ENCODE measurements at regions not wholly inside any gene's neighbourhood (a gene's known extent, or its start where the extent isn't known, plus 50 kb on each side); places are given as distances from the start of the nearest gene placed in this dataset.

- no peak for TF ChIP-seq TAF1 (IDR thresholded peaks at IDR 0.05; ENCODE audit: borderline replicate concordance, insufficient read depth, low read length)
- TF ChIP-seq SIN3A (IDR thresholded peaks at IDR 0.05; ENCODE audit: borderline replicate concordance, insufficient read depth, low read length), result no peak
- TF ChIP-seq POLR2AphosphoS5 (IDR thresholded peaks at IDR 0.05; ENCODE audit: low read depth, low read length), result no peak
- TF ChIP-seq FOXP2 (optimal IDR thresholded peaks at IDR 0.05; ENCODE audit: borderline replicate concordance, extremely low read depth, extremely low read length, insufficient read depth), result no peak
- no peak for TF ChIP-seq REST (IDR thresholded peaks at IDR 0.05; ENCODE audit: insufficient read depth in 1 of 2, low read depth in 2 of 2, low read length in 2 of 2)
These were observed 419.9 kb upstream of the PCDH15 start for GRCh38 chr10:55220975-55221374.
